ENCODE measurements at regions not wholly inside any gene's neighbourhood (a gene's known extent, or its start where the extent isn't known, plus 50 kb on each side); places are given as distances from the start of the nearest gene placed in this dataset.

GRCh38 chr12:115093261-115093660, 409.3 kb upstream of the TBX3 start:
- no peak for DNase-seq (ENCODE audit: low spot score)
- in situ Hi-C loops (cut with MboI; ENCODE audit: low pct_unique_long_range_greater_than_20kb, low sequenced_read_pairs, unreplicated experiment), result no loop called here
- TF ChIP-seq CTCF (IDR thresholded peaks at IDR 0.05; ENCODE audit: extremely low read depth, insufficient read depth, missing control alignments), result no peak

DNA sequence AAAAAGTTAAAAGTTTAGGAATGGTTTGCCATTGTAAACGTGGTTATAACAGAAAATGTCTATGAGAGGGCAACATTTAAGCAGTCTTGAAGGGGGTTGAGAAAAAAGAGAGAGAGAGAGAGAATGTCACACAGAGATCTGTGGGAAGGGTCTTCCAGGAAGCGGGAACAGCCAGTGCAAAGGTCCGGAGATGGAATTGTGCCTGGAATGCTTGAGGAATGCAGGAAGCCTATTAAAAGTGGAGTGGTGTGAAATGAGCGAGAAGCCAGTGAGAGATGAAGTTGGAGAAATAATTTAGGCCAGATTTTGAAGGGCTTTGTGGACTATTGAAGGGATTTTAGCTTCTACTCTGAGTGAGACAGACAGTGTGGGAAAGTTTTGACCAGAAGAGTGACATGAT, 406.8 kb upstream of the TBX3 start:
- in situ Hi-C loops (cut with MboI; ENCODE audit: low pct_unique_long_range_greater_than_20kb, low sequenced_read_pairs, unreplicated experiment), result no loop called here
- no peak for TF ChIP-seq CTCF (IDR thresholded peaks at IDR 0.05; ENCODE audit: extremely low read depth, insufficient read depth, missing control alignments)
- DNase-seq (ENCODE audit: low spot score), result no peak

DNA sequence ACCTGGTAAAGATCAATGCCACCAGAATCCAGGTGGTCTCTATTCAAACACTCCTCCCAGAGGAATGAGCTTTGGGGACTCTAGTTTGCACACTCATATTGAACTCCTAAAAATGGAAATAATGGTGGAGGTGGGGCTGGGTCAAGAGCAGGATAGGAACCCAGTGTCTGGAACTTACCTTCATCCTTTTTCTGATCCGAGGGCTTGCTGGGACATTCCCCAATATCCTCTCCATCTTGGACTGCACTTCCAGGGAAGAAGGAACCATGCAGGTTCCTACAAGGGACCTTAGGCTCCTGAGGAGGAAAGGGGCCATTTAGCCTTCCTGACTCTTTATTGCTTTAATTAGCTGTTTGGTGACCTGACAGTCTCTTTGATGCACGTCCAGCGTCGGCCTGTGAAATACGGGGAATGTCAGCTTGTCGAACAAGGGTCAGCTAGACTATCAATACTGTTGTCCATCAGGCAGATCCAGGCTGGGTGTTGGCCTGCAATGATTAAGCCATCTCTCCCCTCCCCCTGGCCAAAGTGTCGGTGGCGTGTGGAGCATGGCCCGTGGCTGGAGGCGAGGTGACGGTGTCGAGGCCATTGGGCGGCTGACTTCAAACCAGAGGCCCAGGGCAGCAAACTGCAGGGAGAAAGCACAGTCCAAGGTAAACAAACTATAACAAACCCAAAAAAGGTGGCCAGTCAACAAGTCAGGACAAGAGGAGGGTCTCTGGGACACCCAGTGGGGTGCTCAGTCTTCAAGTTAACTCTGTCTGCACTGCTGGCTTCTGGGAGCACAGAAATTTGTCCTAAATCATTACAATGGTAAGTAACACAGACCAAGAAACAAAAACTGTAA, 405.2 kb upstream of the TBX3 start:
- TF ChIP-seq CTCF (IDR thresholded peaks at IDR 0.05; ENCODE audit: extremely low read depth, insufficient read depth, missing control alignments), result no peak
- DNase-seq (ENCODE audit: low spot score), result no peak
- in situ Hi-C loops (cut with MboI; ENCODE audit: low pct_unique_long_range_greater_than_20kb, low sequenced_read_pairs, unreplicated experiment), result no loop called here

GRCh38 chr12:115088328-115088994, 404.5 kb upstream of the TBX3 start:
- TF ChIP-seq CTCF (IDR thresholded peaks at IDR 0.05; ENCODE audit: extremely low read depth, insufficient read depth, missing control alignments), result no peak
- in situ Hi-C loops (cut with MboI; ENCODE audit: low pct_unique_long_range_greater_than_20kb, low sequenced_read_pairs, unreplicated experiment), result no loop called here
- DNase-seq (ENCODE audit: low spot score), result no peak

- DNase-seq (ENCODE audit: low spot score), result no peak
- in situ Hi-C loops (cut with MboI; ENCODE audit: low pct_unique_long_range_greater_than_20kb, low sequenced_read_pairs, unreplicated experiment), result no loop called here
- no peak for TF ChIP-seq CTCF (IDR thresholded peaks at IDR 0.05; ENCODE audit: extremely low read depth, insufficient read depth, missing control alignments)
Measured at GRCh38 chr12:115085594-115085993, 401.6 kb upstream of the TBX3 start.

DNA sequence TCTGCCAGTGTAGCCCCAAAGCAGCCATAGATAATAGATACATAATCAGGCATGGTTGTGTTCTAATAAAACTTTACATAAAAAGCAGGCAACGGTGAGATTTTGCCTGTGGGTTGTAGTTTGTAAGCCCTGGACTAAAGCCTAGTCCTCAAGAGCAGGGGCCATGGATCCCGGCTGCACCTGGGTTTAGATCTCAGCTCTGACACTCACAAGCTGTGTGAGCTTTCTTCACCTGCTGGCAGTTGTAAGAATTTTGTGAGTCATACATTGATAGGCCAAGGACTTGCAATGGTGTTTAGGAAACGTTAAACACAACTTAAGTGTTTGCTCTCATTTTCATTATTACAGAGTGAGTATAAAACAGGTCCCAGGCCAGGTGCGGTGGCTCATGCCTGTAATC, 395.8 kb upstream of the TBX3 start:
- in situ Hi-C loops (cut with MboI; ENCODE audit: low pct_unique_long_range_greater_than_20kb, low sequenced_read_pairs, unreplicated experiment), result no loop called here
- TF ChIP-seq CTCF (IDR thresholded peaks at IDR 0.05; ENCODE audit: extremely low read depth, insufficient read depth, missing control alignments), result no peak
- no peak for DNase-seq (ENCODE audit: low spot score)

Measured in GM13977 (cell line).